ENCODE measurements at regions not wholly inside any gene's neighbourhood (a gene's known extent, or its start where the extent isn't known, plus 50 kb on each side); places are given as distances from the start of the nearest gene placed in this dataset.

DNA sequence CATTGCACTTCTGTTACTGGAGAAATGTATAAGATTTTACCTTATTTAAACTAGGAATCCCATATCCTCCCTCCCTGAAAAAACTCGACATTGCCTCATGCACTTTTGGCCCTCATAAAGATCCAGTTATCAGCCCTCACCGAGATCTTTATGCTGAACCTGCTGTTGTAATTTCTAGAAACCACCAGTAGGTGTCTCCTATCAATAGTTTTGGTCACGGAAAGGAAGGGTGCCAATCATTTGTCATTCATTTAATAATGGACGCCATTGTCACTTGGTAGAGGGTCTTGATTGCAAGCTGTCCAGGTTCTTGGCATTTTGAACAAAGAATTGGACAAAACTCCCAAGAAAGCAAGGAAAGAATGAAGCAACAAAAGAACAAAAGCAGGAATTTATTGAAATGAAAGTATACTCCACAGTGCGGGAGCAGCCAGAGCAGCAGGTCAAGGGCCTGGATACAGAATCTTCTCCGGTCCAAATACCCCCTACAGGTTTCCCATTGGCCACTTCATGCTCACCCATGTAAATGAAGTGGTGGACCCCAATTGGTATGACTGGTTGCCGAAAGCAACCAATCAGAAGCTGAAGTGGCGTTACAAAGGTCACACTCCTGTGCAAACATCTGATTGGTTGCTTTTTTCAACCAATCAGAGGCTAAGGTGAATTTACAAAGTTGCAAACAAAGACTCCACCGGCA lies 524.3 kb downstream of the PSAT1 start:
- DNase-seq (peak in 2 of 4 donors; percentile 5 to 8), ATAC-seq (peak; percentile 63)
- no peaks in the 10 kb centered on the region for H3K36me3 ChIP-seq
- no peaks in the 10 kb centered on the region for H3K9me3 ChIP-seq
- intact Hi-C loops (cut with DNase I) = no loop called here
- H3K27ac ChIP-seq = no peak overlapping the region
- no peak overlapping the region for H3K4me3 ChIP-seq
- no peaks in the 10 kb centered on the region for H3K27me3 ChIP-seq
- H3K4me1 ChIP-seq = no peaks in the 10 kb centered on the region
- TF ChIP-seq, protein P1, sequence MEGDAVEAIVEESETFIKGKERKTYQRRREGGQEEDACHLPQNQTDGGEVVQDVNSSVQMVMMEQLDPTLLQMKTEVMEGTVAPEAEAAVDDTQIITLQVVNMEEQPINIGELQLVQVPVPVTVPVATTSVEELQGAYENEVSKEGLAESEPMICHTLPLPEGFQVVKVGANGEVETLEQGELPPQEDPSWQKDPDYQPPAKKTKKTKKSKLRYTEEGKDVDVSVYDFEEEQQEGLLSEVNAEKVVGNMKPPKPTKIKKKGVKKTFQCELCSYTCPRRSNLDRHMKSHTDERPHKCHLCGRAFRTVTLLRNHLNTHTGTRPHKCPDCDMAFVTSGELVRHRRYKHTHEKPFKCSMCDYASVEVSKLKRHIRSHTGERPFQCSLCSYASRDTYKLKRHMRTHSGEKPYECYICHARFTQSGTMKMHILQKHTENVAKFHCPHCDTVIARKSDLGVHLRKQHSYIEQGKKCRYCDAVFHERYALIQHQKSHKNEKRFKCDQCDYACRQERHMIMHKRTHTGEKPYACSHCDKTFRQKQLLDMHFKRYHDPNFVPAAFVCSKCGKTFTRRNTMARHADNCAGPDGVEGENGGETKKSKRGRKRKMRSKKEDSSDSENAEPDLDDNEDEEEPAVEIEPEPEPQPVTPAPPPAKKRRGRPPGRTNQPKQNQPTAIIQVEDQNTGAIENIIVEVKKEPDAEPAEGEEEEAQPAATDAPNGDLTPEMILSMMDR (IDR thresholded peaks at IDR 0.05) = peak; percentile 53 to 64

DNA sequence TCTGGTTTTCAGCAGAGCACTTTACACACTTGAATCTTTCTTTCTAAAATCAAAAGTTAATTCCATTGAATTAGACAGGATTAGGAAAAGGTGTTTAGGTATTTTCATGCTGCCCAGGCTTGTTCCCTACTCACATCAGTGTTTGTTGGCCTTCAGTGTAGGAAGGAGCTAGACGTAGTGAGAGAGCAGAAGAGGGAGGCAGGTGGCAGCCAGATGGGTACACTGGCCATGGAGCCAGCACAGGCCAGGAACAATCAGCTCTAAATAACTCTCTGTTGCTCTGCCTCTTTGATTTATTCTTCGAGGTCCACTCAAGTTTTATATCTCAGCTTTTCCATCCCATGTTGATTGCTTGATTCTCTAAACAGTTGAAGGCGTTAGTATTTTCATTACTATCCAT lies 529.6 kb downstream of the PSAT1 start:
- H3K9me3 ChIP-seq = no peaks in the 10 kb centered on the region
- no peaks in the 10 kb centered on the region for H3K27me3 ChIP-seq
- ATAC-seq (no peak), DNase-seq (no peak)
- no peak overlapping the region for H3K27ac ChIP-seq
- TF ChIP-seq, protein P1 (IDR thresholded peaks at IDR 0.05) = no peak
- intact Hi-C loops (cut with DNase I) = no loop called here
- no peaks in the 10 kb centered on the region for H3K36me3 ChIP-seq
- H3K4me3 ChIP-seq = no peak overlapping the region
- no peaks in the 10 kb centered on the region for H3K4me1 ChIP-seq

DNA sequence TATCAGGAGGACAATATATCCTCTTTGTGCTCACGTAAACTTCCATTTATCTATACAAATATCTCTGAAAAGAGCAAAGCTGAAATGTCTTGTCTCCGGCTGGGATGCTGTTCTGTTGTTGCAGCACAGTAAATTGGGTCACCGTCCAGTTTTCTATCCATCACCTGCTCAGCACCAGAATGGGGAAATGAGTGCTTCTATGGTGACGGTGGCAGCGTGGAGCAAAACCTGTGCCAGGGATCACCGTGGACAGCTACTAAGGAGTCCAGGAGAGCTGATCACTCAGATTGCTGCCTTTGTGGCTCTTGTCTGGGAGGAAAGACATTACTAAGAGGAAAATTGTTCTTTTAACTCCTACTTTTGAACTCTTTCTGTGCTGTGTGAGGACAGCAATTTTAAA lies 531.6 kb downstream of the PSAT1 start:
- ATAC-seq (no peak), DNase-seq (no peak)
- intact Hi-C loops (cut with DNase I) = no loop called here

DNA sequence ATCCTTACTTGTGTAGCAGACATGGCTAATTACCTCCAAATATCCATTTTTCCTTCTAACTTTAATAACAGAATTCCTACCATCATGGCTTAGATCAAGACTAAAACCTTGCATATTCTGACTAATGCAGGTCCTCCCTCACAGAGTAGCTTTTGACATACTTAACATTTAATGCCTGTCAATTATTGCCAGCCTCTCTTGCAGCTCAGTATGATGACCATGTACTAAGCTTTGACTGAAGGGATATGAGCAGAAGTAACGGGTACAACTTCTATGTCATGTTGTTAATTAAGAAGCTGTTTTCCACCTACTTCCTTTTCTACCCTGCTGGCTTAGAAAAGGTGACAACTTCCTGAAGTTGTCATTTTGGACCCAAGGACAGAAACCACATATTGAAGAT lies 533.4 kb downstream of the PSAT1 start:
- no peak for ATAC-seq
- intact Hi-C loops (cut with DNase I) = no loop called here
- Histone ChIP-seq H3K4me3 (no peak overlapping the region), H3K27me3 (no peaks in the 10 kb centered on the region), H3K9me3 (no peaks in the 10 kb centered on the region), H3K4me1 (no peaks in the 10 kb centered on the region), H3K27ac (no peak overlapping the region), H3K36me3 (no peaks in the 10 kb centered on the region)
- DNase-seq = no peak
- TF ChIP-seq, protein P1 (IDR thresholded peaks at IDR 0.05) = no peak

More for the DNA sequence above, 531.6 kb downstream of the PSAT1 start:
- Histone ChIP-seq H3K27me3 (no peaks in the 10 kb centered on the region), H3K9me3 (no peaks in the 10 kb centered on the region), H3K4me3 (no peak overlapping the region), H3K4me1 (no peaks in the 10 kb centered on the region), H3K36me3 (no peaks in the 10 kb centered on the region), H3K27ac (no peak overlapping the region)
- TF ChIP-seq, protein P1 (IDR thresholded peaks at IDR 0.05) = no peak

DNA sequence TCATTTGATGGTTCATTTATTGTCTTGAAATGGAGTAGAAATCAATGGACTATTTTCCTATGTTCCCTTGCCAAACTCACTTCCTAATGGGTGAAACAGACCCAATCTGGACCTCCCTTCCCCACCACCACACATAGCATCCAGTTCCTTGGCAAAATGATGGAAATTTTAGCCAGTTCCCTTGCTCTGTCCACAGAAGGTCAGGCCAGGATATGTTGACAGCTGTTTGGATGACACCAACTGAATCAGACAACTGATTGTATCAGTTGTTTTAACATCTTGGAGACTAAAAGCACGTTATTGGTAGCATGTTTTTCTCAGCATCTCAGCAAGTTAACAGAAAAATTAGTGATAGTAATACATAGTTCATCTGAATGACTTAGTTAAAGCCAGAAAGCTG lies 534.8 kb downstream of the PSAT1 start:
- DNase-seq = no peak
- TF ChIP-seq, protein P1 (IDR thresholded peaks at IDR 0.05) = no peak

More for the DNA sequence above, 534.8 kb downstream of the PSAT1 start:
- intact Hi-C loops (cut with DNase I) = no loop called here
- no peak overlapping the region for H3K27ac ChIP-seq
- H3K36me3 ChIP-seq = no peaks in the 10 kb centered on the region
- no peaks in the 10 kb centered on the region for H3K9me3 ChIP-seq
- H3K27me3 ChIP-seq = no peaks in the 10 kb centered on the region
- no peak for ATAC-seq
- no peak overlapping the region for H3K4me3 ChIP-seq
- H3K4me1 ChIP-seq = no peaks in the 10 kb centered on the region

All from left lung (tissue), 4 donors.